ENCODE measurements at regions not wholly inside any gene's neighbourhood (a gene's known extent, or its start where the extent isn't known, plus 50 kb on each side); places are given as distances from the start of the nearest gene placed in this dataset.

- TF ChIP-seq EZH2 (IDR thresholded peaks at IDR 0.05; ENCODE audit: low read depth): no peak
- TF ChIP-seq CTCF (conservative IDR thresholded peaks at IDR 0.05): no peak
Measured at GRCh38 chr10:125379592-125379991, 219.2 kb upstream of the CTBP2 start.
